DND-41 (cell line): ENCODE measurements at regions not wholly inside any gene's neighbourhood (a gene's known extent, or its start where the extent isn't known, plus 50 kb on each side); places are given as distances from the start of the nearest gene placed in this dataset.

Experiments used
- CTCF ChIP-seq: IDR thresholded peaks from 2 replicates; pipeline ENCODE4 v1.5.1; 2012; ENCODE audit warnings: borderline replicate concordance, low read length, moderate library complexity, mild to moderate bottlenecking; ENCODE audit not compliant: poor library complexity, severe bottlenecking; ENCODE audit errors: extremely low read depth
- EZH2 ChIP-seq: IDR thresholded peaks from 3 replicates; pipeline ENCODE4 v1.6.1; 2012; ENCODE audit warnings: borderline replicate concordance, low read depth, mild to moderate bottlenecking, moderate library complexity, low read length, inconsistent platforms; ENCODE audit not compliant: severe bottlenecking

GRCh38 chr4:75321484-75321883, 192.7 kb downstream of the RCHY1 start:
- TF ChIP-seq EZH2 = no peak
- TF ChIP-seq CTCF = no peak
